K562 (cell line): ENCODE measurements at regions not wholly inside any gene's neighbourhood (a gene's known extent, or its start where the extent isn't known, plus 50 kb on each side); places are given as distances from the start of the nearest gene placed in this dataset.
"Not testable (repeated sequence)": the region's sequence is repeated elsewhere in the genome, so short reads cannot be mapped to it uniquely, and the experiment has no call there.

Source experiments
- ATAC-seq: fragments of 200-7000 bp; cut with Tn5 transposase; 3 replicates; pipeline ENCODE4 v1.9.1; 2020; ENCODE audit warnings: moderate library complexity
- BruUV-seq: library from RNA; stranded (reverse); fragments of 400-500 nt; replicated peaks from 2 replicates; lab custom pipeline; 2021; lab: Mats Ljungman, UMichigan
- CTCF ChIA-PET: fragments of 300-600 bp; formaldehyde crosslinking; extraction: SDS; loops from one replicate; lab custom pipeline; 2021; ENCODE audit warnings: low intra/inter-chr PET ratio; lab: Yijun Ruan, JAX
- POLR2A ChIA-PET: fragments of 300-600, 350-650 bp; sonication (Branson Sonifier 250); formaldehyde crosslinking; extraction: SDS; loops from one replicate; lab custom pipeline; 2021; ENCODE audit warnings: antibody characterized with exemption, inconsistent platforms; lab: Yijun Ruan, JAX
- DNase-seq, 4 experiments: peaks; one replicate each; pipeline versions ENCODE4 v3.0.0 to v3.0.0-alpha.2; 2011 to 2018; ENCODE audit warnings: low spot score in 3 of 4, mixed read lengths in 3 of 4; ENCODE audit errors: extremely low read depth in 1 of 4
- FAIRE-seq: peaks from 2 replicates; lab custom pipeline; 2011; peaks lifted over from hg19 to GRCh38; lab: Jason Lieb, UNC
- H2AFZ ChIP-seq: 2 replicates; pipeline ENCODE4 v1.6.0; 2011; ENCODE audit warnings: low read depth, low read length, control low read depth, inconsistent platforms
- H3K27ac ChIP-seq: fragments of 200-600 bp; 3 replicates; pipeline ENCODE4 v1.8.0; 2011; ENCODE audit warnings: low read depth, mild to moderate bottlenecking, control low read depth, inconsistent platforms, low read length, moderate library complexity, mixed read lengths; ENCODE audit errors: extremely low read depth
- H3K27me3 ChIP-seq, 2 experiments: fragments of 300-600 bp in 1 of 2; 2 replicates in 1 of 2; 3 replicates in 1 of 2; pipeline versions ENCODE4 v1.6.0 to v1.8.0; 2011; ENCODE audit warnings: inconsistent platforms in 2 of 2, low read length in 2 of 2, mild to moderate bottlenecking in 1 of 2, mixed read lengths in 1 of 2, moderate library complexity in 1 of 2; ENCODE audit not compliant: control insufficient read depth in 2 of 2, insufficient read depth in 2 of 2
- H3K36me3 ChIP-seq: fragments of 300-600 bp; 3 replicates; pipeline ENCODE4 v1.8.0; 2011; ENCODE audit warnings: mild to moderate bottlenecking, low read length, inconsistent platforms; ENCODE audit not compliant: control insufficient read depth, insufficient read depth
- H3K4me1 ChIP-seq, 2 experiments: fragments of 200-600 bp in 1 of 2; replicated peaks in 1 of 2; 2 replicates in 1 of 2; 3 replicates in 1 of 2; pipeline versions ENCODE4 v1.5.1 to v1.8.0; 2011; ENCODE audit warnings: inconsistent platforms in 2 of 2, low read length in 2 of 2, mild to moderate bottlenecking in 1 of 2, mixed read lengths in 1 of 2, moderate library complexity in 1 of 2; ENCODE audit not compliant: control insufficient read depth in 2 of 2, insufficient read depth in 2 of 2
- H3K4me2 ChIP-seq: 2 replicates; pipeline ENCODE4 v1.6.1; 2011; ENCODE audit warnings: low read length, control low read depth, inconsistent platforms, mixed read lengths; ENCODE audit not compliant: insufficient read depth
- H3K4me3 ChIP-seq: fragments of 200-600 bp; sonication (generic), shearing (Covaris generic); 2 replicates; pipeline ENCODE4 v1.5.1; 2016; ENCODE audit warnings: control low read depth, inconsistent platforms
- H3K79me2 ChIP-seq: fragments of 200-600 bp; 3 replicates; pipeline ENCODE4 v1.8.0; 2011; ENCODE audit warnings: low read length, inconsistent platforms; ENCODE audit not compliant: control insufficient read depth, insufficient read depth
- H3K9ac ChIP-seq, 2 experiments: 2 replicates each; pipeline versions ENCODE4 v1.6.0 to v1.6.1; 2011; ENCODE audit warnings: low read depth in 2 of 2, low read length in 2 of 2, control low read depth in 1 of 2, inconsistent platforms in 1 of 2, mild to moderate bottlenecking in 1 of 2, mixed read lengths in 1 of 2; ENCODE audit not compliant: insufficient read depth in 1 of 2
- H3K9me1 ChIP-seq: one replicate; pipeline ENCODE4 v1.6.0; 2011; ENCODE audit warnings: inconsistent platforms, mild to moderate bottlenecking, low read length, moderate library complexity; ENCODE audit not compliant: control insufficient read depth, insufficient read depth
- H3K9me3 ChIP-seq: replicated peaks from 2 replicates; pipeline ENCODE4 v1.5.1; 2011; ENCODE audit warnings: low read depth, low read length, inconsistent platforms; ENCODE audit not compliant: control insufficient read depth, insufficient read depth
- H4K20me1 ChIP-seq: replicated peaks from 2 replicates; pipeline ENCODE4 v1.6.1; 2011; ENCODE audit warnings: low read length, inconsistent platforms, mixed read lengths; ENCODE audit not compliant: control insufficient read depth, insufficient read depth
- CC2D1A ChIP-seq: fragments of 450-650 bp; IDR thresholded peaks from 2 replicates; pipeline ENCODE4 v1.6.1; 2017; ENCODE audit warnings: mild to moderate bottlenecking
- CCAR2 ChIP-seq: fragments of 200-400 bp; formaldehyde crosslinking; IDR thresholded peaks from 2 replicates; pipeline ENCODE4 v1.6.1; 2017; ENCODE audit warnings: mild to moderate bottlenecking, low read depth, low read length
- CREB1 ChIP-seq, 2 experiments: sonication (generic) in 1 of 2; formaldehyde crosslinking in 1 of 2; IDR thresholded peaks; 2 replicates each; pipeline versions ENCODE4 v1.6.1 to v1.8.0; 2012 to 2022; ENCODE audit warnings: inconsistent platforms in 1 of 2, mild to moderate bottlenecking in 1 of 2, missing genetic modification reagents in 1 of 2, moderate library complexity in 1 of 2
- FOS ChIP-seq: IDR thresholded peaks from 3 replicates; pipeline ENCODE4 v1.6.1; 2011; ENCODE audit not compliant: insufficient read length; ENCODE audit errors: extremely low read depth
- GTF2B ChIP-seq: IDR thresholded peaks from 2 replicates; pipeline ENCODE4 v1.6.1; 2011; ENCODE audit not compliant: insufficient read length; ENCODE audit errors: extremely low read depth
- HMG20A ChIP-seq: fragments of 450-650 bp; formaldehyde crosslinking; conservative IDR thresholded peaks from 2 replicates; pipeline ENCODE4 v1.4.0; 2020; ENCODE audit warnings: mild to moderate bottlenecking, mixed read lengths
- NFE2L1 ChIP-seq: fragments of 450-650 bp; IDR thresholded peaks from 2 replicates; pipeline ENCODE4 v1.6.1; 2016; ENCODE audit warnings: missing genetic modification characterization, low read depth, mild to moderate bottlenecking, missing compliant biosample characterization, moderate library complexity, borderline replicate concordance
- PHF8 ChIP-seq: fragments of 200-600 bp; sonication (generic); IDR thresholded peaks from 2 replicates; pipeline ENCODE4 v1.6.1; 2012; ENCODE audit warnings: mixed run types, mild to moderate bottlenecking, inconsistent platforms, low read length, moderate library complexity, borderline replicate concordance
- PTTG1 ChIP-seq: fragments of 450-650 bp; IDR thresholded peaks from 2 replicates; pipeline ENCODE4 v1.6.1; 2016; ENCODE audit warnings: low read depth, mild to moderate bottlenecking, missing genetic modification characterization, missing compliant biosample characterization
- STAT5B ChIP-seq: fragments of 250-450 bp; sonication (Bioruptor Pico); IDR thresholded peaks from 2 replicates; pipeline ENCODE4 v1.8.0; 2021; ENCODE audit warnings: mild to moderate bottlenecking, inconsistent platforms
- U2AF2 ChIP-seq: fragments of 200-400 bp; formaldehyde crosslinking; optimal IDR thresholded peaks from 2 replicates; pipeline ENCODE3; 2017; ENCODE audit warnings: low read depth, mild to moderate bottlenecking, low read length
- ZBTB33 ChIP-seq: sonication (generic); formaldehyde crosslinking; IDR thresholded peaks from 2 replicates; pipeline ENCODE4 v1.8.1; 2023; ENCODE audit warnings: mild to moderate bottlenecking, missing genetic modification reagents
- ZNF507 ChIP-seq: conservative IDR thresholded peaks from 2 replicates; pipeline ENCODE4 v1.6.1; 2017; ENCODE audit warnings: missing genetic modification characterization, missing compliant biosample characterization
- ZNF780A ChIP-seq: fragments of 250-450 bp; sonication (Bioruptor Pico); IDR thresholded peaks from 2 replicates; pipeline ENCODE4 v1.5.0; 2021; ENCODE audit warnings: mild to moderate bottlenecking
- WGBS: fragments of 100-300 bp; shearing (Covaris generic); methylation state at CpG from one replicate; pipeline ENCODE4 v1.1.6; 2016; ENCODE audit warnings: low coverage, mixed read lengths; ENCODE audit not compliant: insufficient coverage; ENCODE audit errors: missing lambda C conversion rate; 5-methylcytosine and 5-hydroxymethylcytosine counted together
- in situ Hi-C: fragments of 300-500 bp; cut with MboI; formaldehyde crosslinking; loops from 4 replicates; pipeline ENCODE4 v1.15.0; 2018; ENCODE audit warnings: inconsistent platforms, mixed read lengths
- intact Hi-C: fragments of 100-400 bp; cut with micrococcal nuclease; formaldehyde crosslinking; loops from 2 replicates; pipeline ENCODE4 v1.14.2; 2022
- TF ChIP-seq, protein P1 (sequence below): fragments of 250-450 bp; sonication (Bioruptor Pico); IDR thresholded peaks from 2 replicates; pipeline ENCODE4 v1.8.0; 2022; ENCODE audit warnings: moderate library complexity, mild to moderate bottlenecking, inconsistent platforms

DNA sequence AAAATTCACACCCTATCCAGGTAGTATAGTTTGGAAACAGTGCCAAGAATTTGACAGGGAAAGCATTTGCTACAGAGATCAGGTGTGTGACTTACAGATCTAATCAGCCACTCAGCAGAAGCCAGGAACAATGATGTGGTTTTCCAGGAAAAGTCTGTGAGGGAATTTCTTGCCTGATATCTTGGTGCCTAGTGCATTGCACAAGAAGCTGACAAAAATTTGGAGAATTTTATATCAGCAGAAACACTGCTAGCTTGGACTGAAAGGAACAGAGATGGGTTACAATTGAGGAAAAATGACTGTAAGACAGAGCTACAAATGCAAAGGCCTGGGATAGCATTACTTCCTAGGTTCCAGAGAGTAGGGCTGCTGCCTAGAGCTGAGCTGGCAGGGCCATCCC is 658.1 kb upstream of the CHD1 start:
- intact Hi-C loops (no loop called here), in situ Hi-C loops (no loop called here)
- ATAC-seq (no peak), FAIRE-seq (no peak), DNase-seq (no peak)
- TF ChIP-seq GTF2B (no peak), FOS (no peak), CC2D1A (no peak), ZBTB33 (CRISPR knock-in tag) (no peak), NFE2L1 (tag) (no peak), ZNF780A (CRISPR knock-in tag) (no peak), HMG20A (CRISPR knock-in tag) (no peak), U2AF2 (no peak), PTTG1 (tag) (no peak), CCAR2 (no peak), ZNF507 (tag) (no peak), CREB1 (IDR thresholded peaks at IDR 0.05) (no peak), CREB1 (CRISPR knock-in tag; IDR thresholded peaks at IDR 0.05) (no peak), STAT5B (no peak), PHF8 (no peak)
- TF ChIP-seq, protein P1, sequence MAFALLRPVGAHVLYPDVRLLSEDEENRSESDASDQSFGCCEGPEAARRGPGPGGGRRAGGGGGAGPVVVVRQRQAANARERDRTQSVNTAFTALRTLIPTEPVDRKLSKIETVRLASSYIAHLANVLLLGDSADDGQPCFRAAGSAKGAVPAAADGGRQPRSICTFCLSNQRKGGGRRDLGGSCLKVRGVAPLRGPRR: no peak
- Histone ChIP-seq H3K9me3 (no peaks in the 10 kb centered on the region), H2AFZ (no peak overlapping the region), H4K20me1 (no peaks in the 10 kb centered on the region), H3K9ac (no peak overlapping the region), H3K27ac (no peak overlapping the region), H3K4me1 (no peaks in the 10 kb centered on the region), H3K79me2 (no peaks in the 10 kb centered on the region), H3K4me2 (no peak overlapping the region), H3K9me1 (no peaks in the 10 kb centered on the region), H3K36me3 (no peaks in the 10 kb centered on the region), H3K27me3 (no peaks in the 10 kb centered on the region), H3K4me3 (no peak overlapping the region)
- BruUV-seq: no TSS peak
- CTCF ChIA-PET: no interaction called here
- POLR2A ChIA-PET: no interaction called here

DNA sequence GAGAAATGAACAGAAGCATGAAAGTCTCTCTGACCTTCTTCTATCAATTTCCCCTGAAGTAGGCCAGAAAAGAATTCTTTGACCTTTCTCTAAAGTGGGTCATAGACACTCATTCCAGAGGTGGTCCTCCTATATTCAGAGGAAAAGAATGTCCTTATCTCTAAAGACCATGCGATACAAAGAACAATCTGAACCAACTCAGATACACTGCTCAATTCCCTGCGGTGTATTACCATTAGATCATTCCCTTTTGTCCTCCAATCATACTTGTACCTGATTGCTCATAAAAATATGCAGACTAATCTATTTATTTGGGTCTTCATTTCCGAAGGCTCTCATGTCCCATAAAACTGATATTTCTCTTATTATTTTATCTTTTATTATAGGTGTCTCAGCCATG is 652.4 kb upstream of the CHD1 start:
- H2AFZ ChIP-seq, ATAC-seq, H3K36me3 ChIP-seq, H3K9me1 ChIP-seq, POLR2A ChIA-PET, H4K20me1 ChIP-seq, H3K27me3 ChIP-seq, CTCF ChIA-PET, FAIRE-seq, BruUV-seq, H3K27ac ChIP-seq, DNase-seq, H3K4me3 ChIP-seq, in situ Hi-C loops, H3K79me2 ChIP-seq, H3K4me2 ChIP-seq, H3K4me1 ChIP-seq, intact Hi-C loops, H3K9ac ChIP-seq, H3K9me3 ChIP-seq: not testable (repeated sequence)
- WGBS: 2% methylated on average over 3 of the region's 3 CpGs
